Fibroblast of lung (primary cell): ENCODE measurements at regions not wholly inside any gene's neighbourhood (a gene's known extent, or its start where the extent isn't known, plus 50 kb on each side); places are given as distances from the start of the nearest gene placed in this dataset.

Experiments
- EZH2 ChIP-seq: IDR thresholded peaks from 2 replicates; pipeline ENCODE4 v1.5.1; 2012; ENCODE audit warnings: low read length, control low read depth, mild to moderate bottlenecking; ENCODE audit errors: missing control alignments
- TF ChIP-seq, protein P1 (sequence below), 2 donors: IDR thresholded peaks in 1 of 2; conservative IDR thresholded peaks in 1 of 2; 1 replicate in 1 of 2; 2 replicates in 1 of 2; pipeline ENCODE4 v1.5.1; 2011 to 2012; ENCODE audit warnings: low read length in 2 of 2, control low read depth in 1 of 2, inconsistent platforms in 1 of 2, low read depth in 1 of 2, mild to moderate bottlenecking in 1 of 2

DNA sequence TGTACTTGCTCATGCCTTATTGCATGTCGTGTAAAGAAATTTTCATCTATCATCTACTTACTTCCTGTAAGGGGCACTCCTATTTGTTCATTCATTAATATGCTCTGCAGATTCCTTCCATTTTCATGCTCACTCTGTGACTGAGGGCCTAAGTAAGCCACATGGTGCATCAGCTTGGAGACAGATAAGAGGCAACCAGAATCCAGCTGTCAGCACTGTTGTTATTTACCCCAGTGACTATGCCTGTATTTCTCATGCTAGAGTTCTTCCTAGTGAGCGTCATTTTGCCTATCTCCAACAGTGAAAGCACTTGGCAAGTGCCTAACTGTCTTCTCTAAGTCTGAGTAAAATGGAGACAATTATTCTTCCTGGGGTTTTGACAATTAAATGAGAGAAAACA lies 124.8 kb upstream of the ABI3BP start:
- TF ChIP-seq, protein P1, sequence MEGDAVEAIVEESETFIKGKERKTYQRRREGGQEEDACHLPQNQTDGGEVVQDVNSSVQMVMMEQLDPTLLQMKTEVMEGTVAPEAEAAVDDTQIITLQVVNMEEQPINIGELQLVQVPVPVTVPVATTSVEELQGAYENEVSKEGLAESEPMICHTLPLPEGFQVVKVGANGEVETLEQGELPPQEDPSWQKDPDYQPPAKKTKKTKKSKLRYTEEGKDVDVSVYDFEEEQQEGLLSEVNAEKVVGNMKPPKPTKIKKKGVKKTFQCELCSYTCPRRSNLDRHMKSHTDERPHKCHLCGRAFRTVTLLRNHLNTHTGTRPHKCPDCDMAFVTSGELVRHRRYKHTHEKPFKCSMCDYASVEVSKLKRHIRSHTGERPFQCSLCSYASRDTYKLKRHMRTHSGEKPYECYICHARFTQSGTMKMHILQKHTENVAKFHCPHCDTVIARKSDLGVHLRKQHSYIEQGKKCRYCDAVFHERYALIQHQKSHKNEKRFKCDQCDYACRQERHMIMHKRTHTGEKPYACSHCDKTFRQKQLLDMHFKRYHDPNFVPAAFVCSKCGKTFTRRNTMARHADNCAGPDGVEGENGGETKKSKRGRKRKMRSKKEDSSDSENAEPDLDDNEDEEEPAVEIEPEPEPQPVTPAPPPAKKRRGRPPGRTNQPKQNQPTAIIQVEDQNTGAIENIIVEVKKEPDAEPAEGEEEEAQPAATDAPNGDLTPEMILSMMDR (conservative IDR thresholded peaks at IDR 0.05 in 1 of 2, IDR thresholded peaks at IDR 0.05 in 1 of 2; ENCODE audit: low read depth in 1 of 2, low read length in 2 of 2), result no peak
- no peak for TF ChIP-seq EZH2
